ENCODE measurements at regions not wholly inside any gene's neighbourhood (a gene's known extent, or its start where the extent isn't known, plus 50 kb on each side); places are given as distances from the start of the nearest gene placed in this dataset.

DNA sequence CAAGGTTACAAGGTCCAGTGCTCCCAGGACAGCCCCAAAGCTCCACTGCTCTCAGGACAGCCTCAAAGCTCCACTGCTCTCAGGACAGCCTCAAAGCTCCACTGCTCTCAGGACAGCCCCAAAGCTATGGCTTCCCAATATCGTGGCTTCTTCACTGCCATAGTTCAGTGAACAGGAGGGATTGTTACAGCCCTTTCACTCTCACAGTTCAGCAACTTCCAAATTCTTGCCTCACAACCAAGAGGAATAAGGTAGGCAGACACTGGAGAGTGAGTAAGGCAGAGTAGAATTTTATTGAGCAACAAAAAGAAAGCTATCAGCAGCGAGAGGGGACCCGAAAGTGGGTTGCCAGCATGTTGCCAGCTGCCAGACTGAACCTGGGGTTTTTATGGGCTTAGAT is 277.6 kb downstream of the CDH10 start:
- TF ChIP-seq, protein P1, sequence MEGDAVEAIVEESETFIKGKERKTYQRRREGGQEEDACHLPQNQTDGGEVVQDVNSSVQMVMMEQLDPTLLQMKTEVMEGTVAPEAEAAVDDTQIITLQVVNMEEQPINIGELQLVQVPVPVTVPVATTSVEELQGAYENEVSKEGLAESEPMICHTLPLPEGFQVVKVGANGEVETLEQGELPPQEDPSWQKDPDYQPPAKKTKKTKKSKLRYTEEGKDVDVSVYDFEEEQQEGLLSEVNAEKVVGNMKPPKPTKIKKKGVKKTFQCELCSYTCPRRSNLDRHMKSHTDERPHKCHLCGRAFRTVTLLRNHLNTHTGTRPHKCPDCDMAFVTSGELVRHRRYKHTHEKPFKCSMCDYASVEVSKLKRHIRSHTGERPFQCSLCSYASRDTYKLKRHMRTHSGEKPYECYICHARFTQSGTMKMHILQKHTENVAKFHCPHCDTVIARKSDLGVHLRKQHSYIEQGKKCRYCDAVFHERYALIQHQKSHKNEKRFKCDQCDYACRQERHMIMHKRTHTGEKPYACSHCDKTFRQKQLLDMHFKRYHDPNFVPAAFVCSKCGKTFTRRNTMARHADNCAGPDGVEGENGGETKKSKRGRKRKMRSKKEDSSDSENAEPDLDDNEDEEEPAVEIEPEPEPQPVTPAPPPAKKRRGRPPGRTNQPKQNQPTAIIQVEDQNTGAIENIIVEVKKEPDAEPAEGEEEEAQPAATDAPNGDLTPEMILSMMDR (IDR thresholded peaks at IDR 0.05), result no peak

- TF ChIP-seq, protein P1 (IDR thresholded peaks at IDR 0.05), result peak; percentile 37; the same call in 1 of the 2 replicates
Measured at GRCh38 chr5:24368115-24368514, 276.7 kb downstream of the CDH10 start.

GRCh38 chr5:24376210-24376609 is 268.6 kb downstream of the CDH10 start:
- TF ChIP-seq, protein P1 (IDR thresholded peaks at IDR 0.05), result no peak

DNA sequence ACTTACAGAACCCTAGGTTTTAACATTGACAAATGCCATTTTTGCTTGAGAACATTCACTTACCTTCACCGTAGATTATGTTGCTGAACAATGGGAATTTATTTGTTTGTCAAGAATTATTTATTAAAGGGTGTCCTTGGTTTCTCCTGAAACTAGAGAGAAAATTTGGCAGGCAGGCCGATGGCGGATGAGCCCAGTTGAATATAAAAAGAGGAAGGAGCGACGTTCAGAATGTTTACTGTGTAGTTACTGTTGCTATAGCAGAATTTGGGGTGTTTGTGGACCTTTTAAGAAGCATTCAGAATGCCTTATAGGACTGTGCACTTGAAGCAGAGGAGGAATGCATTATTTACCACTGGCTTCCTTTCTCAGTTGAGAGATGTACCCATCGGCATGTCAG is 268.2 kb downstream of the CDH10 start:
- TF ChIP-seq, protein P1 (IDR thresholded peaks at IDR 0.05), result no peak

DNA sequence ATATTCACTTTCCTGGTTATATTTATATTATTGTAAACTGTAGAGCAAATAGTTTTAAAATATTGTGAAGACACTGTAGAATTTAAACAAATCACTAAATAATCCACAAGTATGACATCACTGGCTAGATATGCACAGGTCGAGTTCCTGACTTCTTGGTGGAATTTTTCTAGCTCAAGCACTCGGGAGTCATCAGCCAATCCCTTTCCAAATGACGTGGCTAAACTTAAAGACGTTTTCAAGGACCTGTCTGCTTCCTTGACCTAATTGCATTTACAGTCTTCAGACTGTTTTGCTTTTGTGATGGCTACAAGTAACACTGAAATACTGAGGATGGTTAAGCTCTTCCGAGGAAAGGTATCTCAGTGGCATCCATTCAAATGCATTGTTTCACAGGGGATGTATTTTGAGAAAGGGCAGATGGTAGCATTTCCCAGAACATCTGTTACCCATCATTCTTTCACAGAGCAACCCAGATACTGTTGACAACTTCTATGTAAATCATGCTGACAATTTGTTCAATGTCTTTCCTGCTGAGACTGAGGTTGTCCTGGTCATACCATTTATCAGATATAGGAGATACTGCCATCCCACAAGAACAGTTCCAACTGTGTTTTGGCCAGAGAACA is 262.8 kb downstream of the CDH10 start:
- TF ChIP-seq, protein P1 (IDR thresholded peaks at IDR 0.05), result no peak

DNA sequence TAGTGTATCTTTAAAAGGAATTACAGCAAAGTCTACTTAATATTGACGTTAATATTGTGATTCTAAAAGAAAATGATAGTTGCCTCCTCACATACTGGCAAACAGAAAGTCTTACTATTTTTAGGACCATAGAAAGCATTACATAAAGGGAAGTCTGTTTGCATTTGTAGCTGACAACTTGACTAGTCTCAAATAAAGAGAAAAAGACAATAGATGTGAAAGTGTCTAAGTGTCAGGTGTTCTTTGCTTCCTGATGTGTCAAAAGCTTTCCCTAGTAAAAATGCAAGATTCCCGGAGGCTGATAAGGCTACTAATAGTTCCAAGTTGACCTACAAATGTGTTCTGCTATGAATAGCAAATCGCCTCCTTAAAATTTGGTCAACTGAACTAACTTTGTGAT is 259.7 kb downstream of the CDH10 start:
- TF ChIP-seq, protein P1 (IDR thresholded peaks at IDR 0.05), result no peak

GRCh38 chr5:24385617-24386016 is 259.2 kb downstream of the CDH10 start:
- TF ChIP-seq, protein P1 (IDR thresholded peaks at IDR 0.05), result no peak

DNA sequence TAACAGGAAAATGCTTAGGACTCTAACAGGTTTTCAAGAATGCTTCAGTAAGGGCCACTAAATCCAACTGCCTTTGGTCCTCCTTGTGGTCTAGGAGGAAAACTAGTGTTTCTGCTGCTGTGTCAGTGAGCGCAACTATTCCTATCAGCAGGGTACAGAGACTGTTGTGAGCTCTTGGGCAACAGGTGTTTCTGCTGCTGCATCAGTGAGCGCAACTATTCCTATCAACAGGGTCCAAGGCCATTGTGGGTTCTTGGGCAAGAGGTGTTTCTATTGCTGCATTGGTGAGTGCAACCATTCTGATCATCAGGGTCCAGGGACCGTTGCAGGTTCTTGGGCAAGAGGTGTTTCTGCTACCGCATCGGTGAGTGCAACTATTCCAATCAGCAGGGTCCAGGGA is 256.3 kb downstream of the CDH10 start:
- TF ChIP-seq, protein P1 (IDR thresholded peaks at IDR 0.05), result no peak

Measured in LNCAP (cell line).